ENCODE measurements at regions not wholly inside any gene's neighbourhood (a gene's known extent, or its start where the extent isn't known, plus 50 kb on each side); places are given as distances from the start of the nearest gene placed in this dataset.

DNA sequence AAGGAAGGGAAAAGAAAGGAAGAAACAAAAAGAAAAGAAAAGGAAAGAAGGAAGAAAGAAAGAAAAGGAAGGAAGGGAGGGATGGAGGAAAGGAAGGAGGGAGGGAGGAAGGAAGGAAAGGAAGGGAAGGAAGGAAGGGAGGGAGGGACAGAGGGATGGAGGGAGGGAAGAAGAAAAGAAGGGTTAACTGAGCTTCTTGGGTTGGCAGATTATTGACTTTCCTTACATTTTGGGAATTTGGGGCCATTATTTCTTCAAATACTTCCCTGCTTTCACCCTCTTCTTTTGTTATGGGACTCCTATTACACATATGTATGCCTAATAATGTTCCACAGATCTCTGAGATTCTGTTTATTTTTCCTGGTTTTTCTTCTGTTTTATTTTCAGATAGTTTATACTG, 285.6 kb downstream of the KCNJ2 start:
- no peaks in the 10 kb centered on the region for H3K36me3 ChIP-seq (ENCODE audit: insufficient read depth, low read length, poor library complexity, severe bottlenecking)
- no peaks in the 10 kb centered on the region for H3K27me3 ChIP-seq (replicated peaks; ENCODE audit: insufficient read depth, low read depth, low read length, poor library complexity)
- CTCF ChIA-PET = interaction anchor here (0.7 kb wide), 1 partner anchor 161 kb away, joined by 8 read pairs; no protein-coding TSS in a partner anchor
- TF ChIP-seq EZH2 (IDR thresholded peaks at IDR 0.05; ENCODE audit: borderline replicate concordance, low read depth, low read length, poor library complexity, severe bottlenecking) = no peak
- TF ChIP-seq CTCF (conservative IDR thresholded peaks at IDR 0.05; ENCODE audit: low read depth, low read length) = no peak
- BruUV-seq (replicated peaks) = no TSS peak
- DNase-seq (ENCODE audit: low spot score) = no peak
- H3K4me1 ChIP-seq (ENCODE audit: insufficient read depth, low read length, poor library complexity, severe bottlenecking) = no peaks in the 10 kb centered on the region
- H3K9me3 ChIP-seq (ENCODE audit: low read depth, low read length, poor library complexity, severe bottlenecking) = no peaks in the 10 kb centered on the region
- no peak overlapping the region for H3K4me3 ChIP-seq (ENCODE audit: low read depth, low read length, poor library complexity, severe bottlenecking)
- POLR2A ChIA-PET (ENCODE audit: low non-redundant PET) = no interaction called here
- no peak overlapping the region for H3K27ac ChIP-seq (ENCODE audit: low read depth, low read length, poor library complexity, severe bottlenecking)
- intact Hi-C loops (cut with micrococcal nuclease; ENCODE audit: unreplicated experiment) = no loop called here

DNA sequence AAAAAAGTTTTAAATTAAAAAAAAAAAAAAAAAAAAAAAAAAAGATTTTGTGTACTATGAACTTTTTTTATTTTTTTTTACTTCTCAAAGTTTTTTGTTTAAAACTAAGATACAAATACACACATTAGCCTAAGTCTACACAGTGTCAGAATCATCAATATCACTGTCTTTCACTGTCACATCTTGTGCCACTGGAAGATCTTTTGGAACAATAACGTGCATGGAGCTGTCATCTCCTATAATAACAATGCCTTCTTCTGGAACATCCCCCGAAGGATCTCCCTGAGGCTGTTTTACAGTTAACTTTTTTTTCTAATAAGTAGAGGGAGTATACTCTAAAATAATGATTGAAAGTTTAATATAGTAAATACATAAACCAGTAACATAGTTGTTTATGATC, 295.7 kb downstream of the KCNJ2 start:
- ChIA-PET CTCF (no interaction called here), POLR2A (ENCODE audit: low non-redundant PET) (no interaction called here)
- TF ChIP-seq CTCF (conservative IDR thresholded peaks at IDR 0.05; ENCODE audit: low read depth, low read length) (no peak), EZH2 (IDR thresholded peaks at IDR 0.05; ENCODE audit: borderline replicate concordance, low read depth, low read length, poor library complexity, severe bottlenecking) (no peak)
- H3K4me3 ChIP-seq (ENCODE audit: low read depth, low read length, poor library complexity, severe bottlenecking) = no peak overlapping the region
- DNase-seq (ENCODE audit: low spot score) = no peak
- BruUV-seq (replicated peaks) = no TSS peak
- intact Hi-C loops (cut with micrococcal nuclease; ENCODE audit: unreplicated experiment) = no loop called here
- no peak overlapping the region for H3K27ac ChIP-seq (ENCODE audit: low read depth, low read length, poor library complexity, severe bottlenecking)
- H3K9me3 ChIP-seq (ENCODE audit: low read depth, low read length, poor library complexity, severe bottlenecking) = no peaks in the 10 kb centered on the region
- no peaks in the 10 kb centered on the region for H3K36me3 ChIP-seq (ENCODE audit: insufficient read depth, low read length, poor library complexity, severe bottlenecking)
- no peaks in the 10 kb centered on the region for H3K27me3 ChIP-seq (replicated peaks; ENCODE audit: insufficient read depth, low read depth, low read length, poor library complexity)
- no peaks in the 10 kb centered on the region for H3K4me1 ChIP-seq (ENCODE audit: insufficient read depth, low read length, poor library complexity, severe bottlenecking)

- no peak for DNase-seq (ENCODE audit: low spot score)
- no peaks in the 10 kb centered on the region for H3K27me3 ChIP-seq (replicated peaks; ENCODE audit: insufficient read depth, low read depth, low read length, poor library complexity)
- H3K36me3 ChIP-seq (ENCODE audit: insufficient read depth, low read length, poor library complexity, severe bottlenecking) = no peaks in the 10 kb centered on the region
- no peaks in the 10 kb centered on the region for H3K4me1 ChIP-seq (ENCODE audit: insufficient read depth, low read length, poor library complexity, severe bottlenecking)
- no peak overlapping the region for H3K27ac ChIP-seq (ENCODE audit: low read depth, low read length, poor library complexity, severe bottlenecking)
- BruUV-seq (replicated peaks) = no TSS peak
- H3K4me3 ChIP-seq (ENCODE audit: low read depth, low read length, poor library complexity, severe bottlenecking) = no peak overlapping the region
- ChIA-PET CTCF (no interaction called here), POLR2A (ENCODE audit: low non-redundant PET) (no interaction called here)
- intact Hi-C loops (cut with micrococcal nuclease; ENCODE audit: unreplicated experiment) = no loop called here
- TF ChIP-seq CTCF (conservative IDR thresholded peaks at IDR 0.05; ENCODE audit: low read depth, low read length) = no peak
- TF ChIP-seq EZH2 (IDR thresholded peaks at IDR 0.05; ENCODE audit: borderline replicate concordance, low read depth, low read length, poor library complexity, severe bottlenecking) = no peak
- H3K9me3 ChIP-seq (ENCODE audit: low read depth, low read length, poor library complexity, severe bottlenecking) = no peaks in the 10 kb centered on the region
Measured at GRCh38 chr17:70468661-70469060, 299.3 kb downstream of the KCNJ2 start.
